ENCODE measurements at regions not wholly inside any gene's neighbourhood (a gene's known extent, or its start where the extent isn't known, plus 50 kb on each side); places are given as distances from the start of the nearest gene placed in this dataset.
A peak's percentile ranks its signal among the peaks of the same experiment; 100 is the strongest.

GRCh38 chr16:79390481-79391051, 210.0 kb downstream of the MAF start:
- H3K27me3 ChIP-seq, result no peaks in the 10 kb centered on the region
- TF ChIP-seq EP300 (IDR thresholded peaks at IDR 0.05), result no peak
- no peak for TF ChIP-seq POLR2AphosphoS5 (IDR thresholded peaks at IDR 0.05)
- TF ChIP-seq, protein P1, sequence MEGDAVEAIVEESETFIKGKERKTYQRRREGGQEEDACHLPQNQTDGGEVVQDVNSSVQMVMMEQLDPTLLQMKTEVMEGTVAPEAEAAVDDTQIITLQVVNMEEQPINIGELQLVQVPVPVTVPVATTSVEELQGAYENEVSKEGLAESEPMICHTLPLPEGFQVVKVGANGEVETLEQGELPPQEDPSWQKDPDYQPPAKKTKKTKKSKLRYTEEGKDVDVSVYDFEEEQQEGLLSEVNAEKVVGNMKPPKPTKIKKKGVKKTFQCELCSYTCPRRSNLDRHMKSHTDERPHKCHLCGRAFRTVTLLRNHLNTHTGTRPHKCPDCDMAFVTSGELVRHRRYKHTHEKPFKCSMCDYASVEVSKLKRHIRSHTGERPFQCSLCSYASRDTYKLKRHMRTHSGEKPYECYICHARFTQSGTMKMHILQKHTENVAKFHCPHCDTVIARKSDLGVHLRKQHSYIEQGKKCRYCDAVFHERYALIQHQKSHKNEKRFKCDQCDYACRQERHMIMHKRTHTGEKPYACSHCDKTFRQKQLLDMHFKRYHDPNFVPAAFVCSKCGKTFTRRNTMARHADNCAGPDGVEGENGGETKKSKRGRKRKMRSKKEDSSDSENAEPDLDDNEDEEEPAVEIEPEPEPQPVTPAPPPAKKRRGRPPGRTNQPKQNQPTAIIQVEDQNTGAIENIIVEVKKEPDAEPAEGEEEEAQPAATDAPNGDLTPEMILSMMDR (IDR thresholded peaks at IDR 0.05), result no peak
- TF ChIP-seq POLR2A (IDR thresholded peaks at IDR 0.05), result no peak
- no peak for DNase-seq
- H3K36me3 ChIP-seq, result no peaks in the 10 kb centered on the region
- H3K4me3 ChIP-seq, result no peak overlapping the region
- peaks cover 0 to 13% (median 3%) of the 10 kb centered on the region in 4 donors for H3K4me1 ChIP-seq
- whole genome bisulfite sequencing, 2 donors, result 41 to 54% methylated on average over 9 of the region's 9 CpGs
- no peak for ATAC-seq (ENCODE audit: low FRiP score in 2 of 2)
- no peaks in the 10 kb centered on the region for H3K9me3 ChIP-seq
- H3K27ac ChIP-seq, result no peak overlapping the region

GRCh38 chr16:79388396-79388795, 212.1 kb downstream of the MAF start:
- TF ChIP-seq EP300 (IDR thresholded peaks at IDR 0.05), result no peak
- no peak for TF ChIP-seq POLR2A (IDR thresholded peaks at IDR 0.05)
- TF ChIP-seq, protein P1 (IDR thresholded peaks at IDR 0.05), result no peak
- no peak for TF ChIP-seq POLR2AphosphoS5 (IDR thresholded peaks at IDR 0.05)
- ATAC-seq (ENCODE audit: low FRiP score in 2 of 2), result no peak
- Histone ChIP-seq H3K4me3 (no peak overlapping the region), H3K4me1 (peaks cover 0 to 5% (median 0%) of the 10 kb centered on the region in 4 donors), H3K27me3 (no peaks in the 10 kb centered on the region), H3K36me3 (no peaks in the 10 kb centered on the region), H3K9me3 (no peaks in the 10 kb centered on the region), H3K27ac (no peak overlapping the region)
- WGBS, 2 donors, result 89 to 94% methylated on average over 1 of the region's 1 CpG
- no peak for DNase-seq

GRCh38 chr16:79386299-79386698, 214.2 kb downstream of the MAF start:
- H3K4me3 ChIP-seq, result no peak overlapping the region
- no peak for DNase-seq
- H3K27me3 ChIP-seq, result no peaks in the 10 kb centered on the region
- WGBS, 2 donors, result 97 to 98% methylated on average over 7 of the region's 7 CpGs
- no peak overlapping the region for H3K27ac ChIP-seq
- TF ChIP-seq, protein P1 (IDR thresholded peaks at IDR 0.05), result no peak
- no peak for TF ChIP-seq EP300 (IDR thresholded peaks at IDR 0.05)
- no peak for TF ChIP-seq POLR2AphosphoS5 (IDR thresholded peaks at IDR 0.05)
- TF ChIP-seq POLR2A (IDR thresholded peaks at IDR 0.05), result no peak
- no peaks in the 10 kb centered on the region for H3K9me3 ChIP-seq
- no peak for ATAC-seq (ENCODE audit: low FRiP score in 2 of 2)
- peaks cover 0 to 3% (median under 1%) of the 10 kb centered on the region in 4 donors for H3K4me1 ChIP-seq
- no peaks in the 10 kb centered on the region for H3K36me3 ChIP-seq

GRCh38 chr16:79381603-79382042, 218.9 kb downstream of the MAF start:
- Histone ChIP-seq H3K27me3 (no peaks in the 10 kb centered on the region), H3K9me3 (no peaks in the 10 kb centered on the region), H3K36me3 (no peaks in the 10 kb centered on the region), H3K4me1 (peaks cover 0 to 12% (median 6%) of the 10 kb centered on the region in 4 donors), H3K4me3 (peak overlapping the region in 1 of 4 donors; percentile 10), H3K27ac (peak overlapping the region in 2 of 4 donors; percentile 28 to 54)
- TF ChIP-seq, protein P1 (IDR thresholded peaks at IDR 0.05), result no peak
- TF ChIP-seq EP300 (IDR thresholded peaks at IDR 0.05) (no peak), POLR2AphosphoS5 (IDR thresholded peaks at IDR 0.05) (no peak), POLR2A (IDR thresholded peaks at IDR 0.05) (no peak)
- ATAC-seq (ENCODE audit: low FRiP score in 2 of 2) (peak in 1 of 2 donors; percentile 60), DNase-seq (no peak)
- 30 to 35% methylated on average over 10 of the region's 10 CpGs for WGBS, 2 donors

Measured in upper lobe of left lung (tissue), 6 donors.